Activated T-cell treated with anti-CD3 and anti-CD28 coated beads for 4 hours (primary cell): ENCODE measurements at regions not wholly inside any gene's neighbourhood (a gene's known extent, or its start where the extent isn't known, plus 50 kb on each side); places are given as distances from the start of the nearest gene placed in this dataset.

Experiments
- DNase-seq: peaks from one replicate; pipeline ENCODE4 v3.0.0-alpha.2; 2020

GRCh38 chr12:76216585-76217472 lies 131.4 kb downstream of the BBS10 start:
- no peak for DNase-seq

GRCh38 chr12:76208129-76208528 lies 123.6 kb upstream of the NAP1L1 start:
- no peak for DNase-seq

- no peak for DNase-seq
Observed at GRCh38 chr12:76206677-76207072, 122.2 kb upstream of the NAP1L1 start.

- no peak for DNase-seq
Observed at GRCh38 chr12:76206039-76206676, 121.7 kb upstream of the NAP1L1 start.

- no peak for DNase-seq
Observed at GRCh38 chr12:76202621-76203020, 118.1 kb upstream of the NAP1L1 start.

GRCh38 chr12:76201758-76202157 lies 117.3 kb upstream of the NAP1L1 start:
- DNase-seq, result no peak

GRCh38 chr12:76201316-76201715 lies 116.8 kb upstream of the NAP1L1 start:
- no peak for DNase-seq

- no peak for DNase-seq
Observed at GRCh38 chr12:76199808-76200207, 115.3 kb upstream of the NAP1L1 start.

GRCh38 chr12:76198839-76199238 lies 114.4 kb upstream of the NAP1L1 start:
- no peak for DNase-seq

GRCh38 chr12:76197283-76197682 lies 112.8 kb upstream of the NAP1L1 start:
- no peak for DNase-seq

GRCh38 chr12:76195920-76196319 lies 111.4 kb upstream of the NAP1L1 start:
- no peak for DNase-seq

GRCh38 chr12:76194724-76195123 lies 110.2 kb upstream of the NAP1L1 start:
- no peak for DNase-seq

GRCh38 chr12:76193961-76194360 lies 109.5 kb upstream of the NAP1L1 start:
- no peak for DNase-seq

GRCh38 chr12:76192416-76192815 lies 107.9 kb upstream of the NAP1L1 start:
- DNase-seq, result no peak

GRCh38 chr12:76190299-76190698 lies 105.8 kb upstream of the NAP1L1 start:
- DNase-seq, result no peak

GRCh38 chr12:76189851-76190250 lies 105.4 kb upstream of the NAP1L1 start:
- no peak for DNase-seq

- DNase-seq, result no peak
Observed at GRCh38 chr12:76187177-76187576, 102.7 kb upstream of the NAP1L1 start.

- no peak for DNase-seq
Observed at GRCh38 chr12:76186131-76186906, 101.8 kb upstream of the NAP1L1 start.

- no peak for DNase-seq
Observed at GRCh38 chr12:76183459-76184186, 99.1 kb upstream of the NAP1L1 start.

- DNase-seq, result no peak
Observed at GRCh38 chr12:76180401-76181277, 96.2 kb upstream of the NAP1L1 start.

- no peak for DNase-seq
Observed at GRCh38 chr12:76178452-76178851, 94.0 kb upstream of the NAP1L1 start.

- DNase-seq, result no peak
Observed at GRCh38 chr12:76177821-76178220, 93.3 kb upstream of the NAP1L1 start.
